PC-9 (cell line): ENCODE measurements at regions not wholly inside any gene's neighbourhood (a gene's known extent, or its start where the extent isn't known, plus 50 kb on each side); places are given as distances from the start of the nearest gene placed in this dataset.

Experiments used
- CTCF ChIP-seq: fragments of 200-600 bp; sonication (generic); conservative IDR thresholded peaks from 2 replicates; pipeline ENCODE4 v1.6.1; 2017; ENCODE audit warnings: mixed run types, antibody characterized with exemption, mild to moderate bottlenecking, moderate library complexity
- EZH2 ChIP-seq: fragments of 200-600 bp; sonication (generic); IDR thresholded peaks from 2 replicates; pipeline ENCODE4 v1.8.0; 2017; ENCODE audit warnings: antibody characterized with exemption, low read depth

GRCh38 chr3:135908737-135909136, 56.8 kb upstream of the PPP2R3A start:
- TF ChIP-seq EZH2: no peak
- TF ChIP-seq CTCF: no peak
